ENCODE measurements at regions not wholly inside any gene's neighbourhood (a gene's known extent, or its start where the extent isn't known, plus 50 kb on each side); places are given as distances from the start of the nearest gene placed in this dataset.
A peak's percentile ranks its signal among the peaks of the same experiment; 100 is the strongest.
"Not testable (repeated sequence)": the region's sequence is repeated elsewhere in the genome, so short reads cannot be mapped to it uniquely, and the experiment has no call there.

DNA sequence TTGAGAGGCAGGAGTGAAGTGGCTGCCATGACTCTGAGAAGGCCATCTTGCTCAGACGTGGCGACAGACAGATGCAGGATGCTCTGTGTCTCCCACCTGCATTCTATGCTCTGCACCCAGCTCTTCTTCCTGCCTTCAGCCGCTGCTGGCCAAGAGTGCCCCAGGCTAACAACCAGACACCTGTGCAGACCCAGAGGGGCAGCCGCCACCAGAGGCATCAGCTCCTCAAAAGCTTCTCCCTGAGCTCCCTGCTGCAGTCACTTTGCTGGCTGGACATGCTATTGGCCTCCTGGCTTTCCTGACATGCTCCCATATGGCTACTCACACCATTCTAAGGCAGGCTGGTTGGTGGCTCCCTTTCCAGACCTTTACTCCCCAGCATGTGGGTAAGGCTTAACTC is 70.6 kb upstream of the GRB10 start:
- no peak for DNase-seq

DNA sequence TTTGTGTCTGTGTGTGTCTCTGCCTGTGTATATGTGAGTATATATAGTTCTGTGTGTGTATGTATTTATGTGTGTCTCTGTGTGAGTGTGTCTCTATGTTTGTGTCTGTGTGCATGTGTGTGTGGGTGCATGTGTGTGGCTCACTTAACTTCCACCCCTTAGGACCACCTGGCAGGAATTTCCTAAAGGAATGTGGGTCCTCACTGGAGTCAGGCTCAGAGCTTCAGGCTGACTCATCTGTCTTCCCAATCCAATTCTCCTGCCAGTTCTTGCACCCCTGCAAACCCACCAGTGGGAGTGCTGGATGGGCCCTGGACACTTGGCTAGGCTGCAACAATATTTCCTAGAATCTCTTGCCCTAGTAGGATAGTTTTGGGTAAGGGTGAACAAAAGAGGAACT is 70.2 kb upstream of the GRB10 start:
- no peak for DNase-seq

DNA sequence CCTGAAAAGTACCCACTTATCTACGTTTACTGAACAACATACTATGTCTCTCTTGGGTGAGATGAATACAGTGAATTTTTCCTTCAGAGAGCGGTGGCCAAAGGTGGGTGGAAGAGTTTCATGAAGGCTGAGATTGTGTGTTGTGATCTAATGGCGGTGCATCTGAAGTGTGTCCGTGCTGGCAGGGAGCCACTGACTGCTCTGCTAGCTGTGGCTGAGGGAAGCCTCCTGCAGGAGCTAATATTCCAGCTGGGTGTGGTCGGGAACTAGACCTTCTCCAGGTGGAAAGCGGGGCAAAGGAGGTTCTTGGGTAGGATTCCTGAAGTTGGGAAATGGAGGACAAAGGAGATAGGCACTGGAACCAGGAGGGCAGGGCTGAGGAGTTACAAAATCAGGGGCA is 69.2 kb upstream of the GRB10 start:
- no peak for DNase-seq

DNA sequence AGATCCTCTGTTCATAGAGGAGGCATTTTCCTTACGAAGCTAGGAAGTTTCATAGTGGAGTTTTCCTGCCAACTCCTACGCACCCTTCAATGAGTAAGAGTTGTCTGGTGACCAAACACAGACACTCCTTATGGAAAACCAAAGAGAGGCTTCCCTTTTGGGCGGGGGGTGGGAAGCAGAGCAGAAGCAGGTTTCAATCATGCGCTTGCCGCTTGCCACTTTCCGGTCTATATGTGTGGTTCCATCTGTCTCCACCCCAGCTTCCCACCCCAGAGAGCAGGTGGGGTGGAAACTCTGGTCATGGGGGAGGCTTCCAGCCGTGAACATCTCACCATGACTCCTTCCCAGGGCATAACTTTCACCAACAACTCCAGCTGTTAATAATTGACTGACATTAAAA is 68.8 kb upstream of the GRB10 start:
- no peak for DNase-seq

DNA sequence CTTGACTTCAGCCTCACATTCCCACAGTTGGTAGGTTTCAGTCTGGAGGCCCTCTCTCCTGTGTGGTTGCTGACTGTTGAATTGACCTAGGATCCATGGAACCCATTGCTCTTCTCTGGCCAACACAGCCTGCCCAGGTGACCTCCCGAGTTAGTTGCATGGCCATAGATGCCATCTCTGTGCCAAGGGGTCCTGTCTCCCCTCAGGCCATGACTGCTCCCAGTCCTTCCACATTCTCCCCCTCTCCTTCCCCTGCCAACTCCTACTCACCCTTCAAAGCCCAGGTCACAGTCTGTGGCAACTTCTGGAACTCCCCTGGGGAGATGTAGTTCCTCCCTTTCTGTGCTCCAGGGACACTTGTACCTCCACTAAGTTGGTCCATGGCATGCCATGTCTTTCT is 67.3 kb upstream of the GRB10 start:
- DNase-seq, result no peak

DNA sequence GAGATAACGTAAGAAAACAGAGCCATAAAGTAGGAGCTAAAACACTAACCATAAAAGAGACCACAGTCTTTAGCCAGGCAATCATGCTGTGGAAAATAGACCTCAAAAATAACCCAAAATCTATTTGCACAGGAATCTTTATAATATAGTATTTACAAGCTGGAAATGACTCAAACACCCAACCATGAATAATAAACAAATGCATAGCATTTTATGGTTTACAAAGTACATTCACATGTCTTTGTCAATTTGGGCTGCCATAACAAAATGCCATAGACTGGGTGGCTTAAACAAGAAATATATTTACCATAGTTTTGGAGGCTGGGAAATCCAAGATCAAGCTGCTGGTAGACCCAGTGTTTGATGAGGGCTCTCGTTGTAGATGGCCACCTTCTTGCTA is 65.5 kb upstream of the GRB10 start:
- DNase-seq, result no peak

DNA sequence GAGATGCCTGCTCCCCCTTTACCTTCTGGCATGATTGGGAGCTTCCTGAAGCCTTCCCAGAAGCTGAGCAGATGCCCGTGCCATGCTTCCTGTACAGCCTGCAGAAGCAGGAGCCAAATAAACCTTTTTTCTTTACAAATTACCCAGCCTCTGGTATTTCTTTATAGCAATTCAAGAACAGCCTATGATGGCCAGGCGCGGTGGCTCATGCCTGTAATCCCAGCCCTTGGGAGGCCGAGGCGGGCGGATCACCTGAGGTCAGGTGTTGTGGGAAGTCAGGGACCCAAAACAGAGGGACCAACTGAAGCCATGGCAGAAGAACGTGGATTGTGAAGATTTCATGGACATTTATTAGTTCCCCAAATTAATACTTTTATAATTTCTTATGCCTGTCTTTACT is 62.2 kb upstream of the GRB10 start:
- DNase-seq, result not testable (repeated sequence)

DNA sequence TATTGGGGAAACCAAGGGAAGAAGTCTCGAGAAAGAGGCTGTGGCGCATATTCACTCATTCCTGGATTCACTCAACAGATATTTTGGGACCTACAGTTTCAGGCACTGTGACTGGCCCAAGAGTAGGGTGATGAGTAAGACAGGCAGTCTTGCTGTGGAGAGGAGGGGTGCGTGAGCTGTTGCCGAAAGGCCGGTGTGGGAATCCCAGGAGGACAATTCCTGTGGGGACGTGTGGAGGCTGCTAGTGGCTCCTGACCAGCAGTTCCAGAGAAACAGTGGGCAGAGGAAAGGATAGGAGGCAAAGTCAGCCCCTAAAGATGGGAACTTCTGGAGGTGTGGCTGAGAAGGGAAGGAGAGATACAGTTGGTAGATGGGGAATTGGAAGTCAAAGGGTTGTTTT is 59.3 kb upstream of the GRB10 start:
- DNase-seq, result no peak

DNA sequence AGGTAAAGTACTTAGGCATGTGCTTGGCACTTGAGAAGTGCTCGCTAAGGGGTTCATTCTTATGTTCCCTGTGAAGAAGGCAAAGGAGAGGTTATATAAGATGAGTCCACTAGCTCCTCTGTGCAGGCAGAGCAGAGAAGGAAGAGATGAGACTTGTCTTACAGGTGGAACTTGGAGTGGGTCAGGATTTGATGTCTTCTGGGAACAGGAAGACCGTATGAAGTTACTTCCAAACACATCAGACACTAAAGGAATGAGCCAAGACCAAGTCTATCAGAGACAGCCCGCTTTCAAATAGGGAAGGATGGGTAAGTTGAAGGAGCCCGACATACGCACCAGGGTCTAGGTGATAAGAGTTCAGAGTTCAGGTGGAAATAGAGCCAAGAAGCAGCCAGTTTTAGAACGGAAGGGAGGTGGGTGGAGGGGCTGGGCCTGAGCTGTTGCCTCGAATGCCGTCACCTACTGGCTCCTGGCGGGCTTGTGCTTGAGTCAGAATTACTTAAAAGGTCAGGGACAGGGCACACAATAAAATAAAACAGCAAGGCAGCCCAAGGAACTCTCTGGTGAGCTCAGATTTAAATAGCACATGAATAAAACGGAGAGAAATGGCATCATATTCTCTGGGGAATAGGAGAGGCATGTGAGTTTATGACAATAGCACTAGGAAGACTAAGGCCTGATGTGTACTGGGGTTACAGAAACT is 56.1 kb upstream of the GRB10 start:
- DNase-seq, result no peak

DNA sequence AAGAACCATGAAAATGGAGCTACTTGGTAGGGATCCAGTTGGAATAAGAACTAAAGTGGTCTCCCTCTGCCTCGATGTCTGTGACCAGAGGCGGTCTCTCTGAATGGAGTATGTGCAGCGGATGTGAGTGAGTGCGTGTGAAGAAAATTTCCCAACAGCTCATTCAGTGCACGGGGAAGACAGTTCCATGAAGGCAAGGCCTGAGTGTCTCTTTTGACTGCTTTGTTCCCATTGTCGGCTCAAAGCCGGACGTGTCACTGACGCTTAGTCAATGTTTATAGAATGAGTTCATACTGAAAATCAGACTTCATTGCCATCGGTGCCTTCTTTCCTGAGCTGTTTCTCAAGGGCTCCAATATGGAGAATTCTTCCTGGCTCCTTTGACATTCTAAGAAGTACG is 55.3 kb upstream of the GRB10 start:
- DNase-seq, result no peak

DNA sequence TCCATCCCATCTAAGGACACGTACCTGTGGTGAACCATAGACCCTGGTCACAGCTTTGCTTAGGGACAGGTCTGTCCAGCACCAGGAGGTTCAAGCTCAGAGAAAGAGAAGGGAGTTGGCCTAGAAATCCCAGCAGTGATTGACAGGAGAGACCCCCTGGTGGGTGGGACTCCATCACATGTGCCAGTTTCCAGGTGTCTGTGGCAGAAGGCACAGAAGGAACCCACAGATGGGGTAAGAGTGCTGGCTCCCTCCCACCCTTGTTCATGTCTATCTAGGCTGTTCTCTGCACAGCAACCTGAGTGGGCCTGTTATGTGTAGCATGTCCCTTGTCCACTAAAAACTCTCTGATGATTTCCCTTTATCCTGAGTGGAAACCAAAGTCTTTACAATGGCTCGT is 54.0 kb upstream of the GRB10 start:
- no peak for DNase-seq

DNA sequence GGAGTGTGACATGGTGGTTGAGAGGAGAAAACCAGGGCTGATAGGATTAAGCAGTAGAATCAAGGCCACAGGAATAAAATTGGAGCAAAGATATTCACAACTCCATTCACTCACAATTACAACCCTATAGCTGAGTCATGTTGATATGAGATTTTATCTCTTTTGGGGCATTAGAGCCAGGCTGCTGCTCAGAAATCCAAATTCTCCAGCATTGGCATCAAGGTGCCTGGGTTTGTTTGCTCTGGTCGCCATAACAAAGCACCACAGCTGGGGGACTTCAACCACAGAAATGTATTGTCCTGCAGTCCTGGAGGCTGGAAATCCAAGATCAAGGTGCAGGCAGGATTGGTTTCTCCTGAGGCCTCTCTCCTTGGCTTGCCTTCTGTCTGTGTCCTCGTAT is 52.5 kb upstream of the GRB10 start:
- DNase-seq, result no peak

DNA sequence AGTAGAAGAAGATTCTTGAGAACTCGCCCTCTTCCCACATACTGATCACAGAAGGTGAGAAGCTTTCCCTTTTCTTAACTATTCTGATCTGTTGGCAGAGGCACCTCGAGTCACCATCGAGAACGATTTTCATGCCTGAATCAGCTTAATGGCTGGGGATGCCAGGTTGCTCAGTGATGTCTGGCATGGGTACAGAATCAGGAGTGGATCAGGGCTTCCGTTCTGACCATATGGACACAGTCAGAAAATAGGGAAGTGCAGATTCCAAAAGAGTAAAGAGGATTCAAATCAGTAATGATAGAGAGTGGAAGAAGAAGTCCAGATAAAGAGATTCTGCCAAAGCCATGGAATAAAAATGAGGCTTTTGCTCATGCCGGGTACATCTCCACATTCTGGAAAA is 52.0 kb upstream of the GRB10 start:
- no peak for DNase-seq

DNA sequence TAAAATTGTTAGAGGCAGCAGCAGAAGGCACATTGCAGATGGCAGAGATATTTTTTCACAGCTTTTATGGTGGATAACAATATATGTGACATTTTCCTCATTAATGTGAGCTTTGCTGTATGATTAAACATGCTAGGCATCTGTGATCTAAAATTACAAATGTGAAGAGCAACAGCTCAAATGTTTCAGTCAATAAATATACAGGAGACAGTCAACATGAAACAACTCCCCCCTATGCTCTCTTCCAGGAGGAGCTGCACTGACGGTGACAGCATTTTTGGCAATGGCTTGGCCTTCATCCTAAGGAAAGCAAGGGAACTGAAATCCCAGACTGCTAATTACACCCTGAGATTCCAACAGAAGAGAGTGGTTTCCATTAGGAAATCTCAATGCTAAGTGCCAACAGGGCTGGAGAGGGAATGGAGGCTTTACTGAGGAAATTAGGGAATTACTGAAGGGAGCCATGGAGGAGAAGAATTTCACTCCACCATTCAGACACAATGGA is 51.4 kb upstream of the GRB10 start:
- DNase-seq, result no peak

DNA sequence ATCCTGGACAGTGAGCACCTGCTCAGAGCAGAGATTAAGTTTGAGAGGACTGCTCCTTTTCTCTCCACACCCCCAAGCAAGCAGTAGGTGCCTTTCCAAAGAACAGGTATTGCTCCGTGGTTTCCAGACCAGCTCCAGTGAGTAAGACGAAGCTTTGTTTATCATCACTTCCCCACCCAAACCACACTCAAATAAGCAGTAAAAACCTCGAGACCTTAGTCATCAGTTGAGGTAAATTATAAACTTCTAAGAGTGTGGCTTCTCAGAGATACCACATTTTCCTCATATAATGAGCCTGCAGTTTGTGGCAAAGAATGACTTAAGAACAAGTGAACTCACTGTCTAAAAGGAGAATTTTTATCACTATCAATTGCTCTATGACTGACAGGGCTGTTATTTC is 50.0 kb upstream of the GRB10 start:
- DNase-seq, result peak; percentile 43
